Mucosa of descending colon (tissue), 3 donors: ENCODE measurements at regions not wholly inside any gene's neighbourhood (a gene's known extent, or its start where the extent isn't known, plus 50 kb on each side); places are given as distances from the start of the nearest gene placed in this dataset.

Source experiments
- ATAC-seq: fragments of 200-7000 bp; cut with Tn5 transposase; one replicate; pipeline ENCODE4 v1.9.1; 2020; ENCODE audit warnings: mild to moderate bottlenecking, moderate library complexity
- DNase-seq, 3 donors: peaks; one replicate each; pipeline ENCODE4 v3.0.0-alpha.2; 2020
- H3K36me3 ChIP-seq: fragments of 200-600 bp; one replicate; pipeline ENCODE4 v1.8.0; 2021; ENCODE audit warnings: low read depth, mild to moderate bottlenecking
- H3K4me1 ChIP-seq: fragments of 200-600 bp; one replicate; pipeline ENCODE4 v1.8.0; 2021; ENCODE audit warnings: low read depth, mild to moderate bottlenecking
- H3K4me3 ChIP-seq: fragments of 200-600 bp; one replicate; pipeline ENCODE4 v1.8.0; 2021; ENCODE audit warnings: mild to moderate bottlenecking
- H3K9me3 ChIP-seq: fragments of 200-600 bp; one replicate; pipeline ENCODE4 v1.8.0; 2021; ENCODE audit warnings: mild to moderate bottlenecking
- intact Hi-C, 2 donors: fragments of 100-400 bp; cut with DNase I in 1 of 2; cut with micrococcal nuclease in 1 of 2; formaldehyde crosslinking; loops; one replicate each; pipeline versions ENCODE4 v1.11.0 to v1.11.1; 2022; cut with DNase I, micrococcal nuclease
- TF ChIP-seq, protein P1 (sequence below): fragments of 200-600 bp; IDR thresholded peaks from one replicate; pipeline ENCODE4 v1.8.0; 2022; ENCODE audit warnings: antibody characterized with exemption, mild to moderate bottlenecking
- donor health status: DM: no; HTN: no; CAD: no; lungs with moderate emphysema.
- donor health status: DM: no; HTN: no; CAD: no.
- donor health status: DM: no; HTN: yes; CAD: no.

DNA sequence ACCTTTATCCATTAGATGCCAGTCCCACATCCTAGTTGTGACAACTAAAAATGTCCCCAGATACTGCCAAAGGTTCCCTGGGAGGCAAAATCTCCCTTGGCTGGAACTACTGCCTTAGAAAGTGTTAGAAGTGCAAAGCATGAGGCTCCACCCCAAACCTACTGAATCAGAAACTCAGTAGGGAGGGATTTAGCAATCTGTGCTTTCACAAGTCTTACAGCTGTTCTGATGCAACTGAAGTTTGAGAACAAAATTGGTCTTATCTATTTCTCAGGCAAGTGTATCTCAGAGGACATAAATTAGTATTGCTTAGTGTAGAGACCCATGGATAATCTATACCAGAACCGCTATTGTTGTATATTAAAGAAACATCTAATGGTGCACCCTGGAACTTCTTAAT is 70.2 kb downstream of the CLDN1 start:
- DNase-seq (no peak), ATAC-seq (no peak)
- TF ChIP-seq, protein P1, sequence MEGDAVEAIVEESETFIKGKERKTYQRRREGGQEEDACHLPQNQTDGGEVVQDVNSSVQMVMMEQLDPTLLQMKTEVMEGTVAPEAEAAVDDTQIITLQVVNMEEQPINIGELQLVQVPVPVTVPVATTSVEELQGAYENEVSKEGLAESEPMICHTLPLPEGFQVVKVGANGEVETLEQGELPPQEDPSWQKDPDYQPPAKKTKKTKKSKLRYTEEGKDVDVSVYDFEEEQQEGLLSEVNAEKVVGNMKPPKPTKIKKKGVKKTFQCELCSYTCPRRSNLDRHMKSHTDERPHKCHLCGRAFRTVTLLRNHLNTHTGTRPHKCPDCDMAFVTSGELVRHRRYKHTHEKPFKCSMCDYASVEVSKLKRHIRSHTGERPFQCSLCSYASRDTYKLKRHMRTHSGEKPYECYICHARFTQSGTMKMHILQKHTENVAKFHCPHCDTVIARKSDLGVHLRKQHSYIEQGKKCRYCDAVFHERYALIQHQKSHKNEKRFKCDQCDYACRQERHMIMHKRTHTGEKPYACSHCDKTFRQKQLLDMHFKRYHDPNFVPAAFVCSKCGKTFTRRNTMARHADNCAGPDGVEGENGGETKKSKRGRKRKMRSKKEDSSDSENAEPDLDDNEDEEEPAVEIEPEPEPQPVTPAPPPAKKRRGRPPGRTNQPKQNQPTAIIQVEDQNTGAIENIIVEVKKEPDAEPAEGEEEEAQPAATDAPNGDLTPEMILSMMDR: no peak
- Histone ChIP-seq H3K4me3 (no peak overlapping the region), H3K36me3 (no peaks in the 10 kb centered on the region), H3K4me1 (no peaks in the 10 kb centered on the region), H3K9me3 (no peaks in the 10 kb centered on the region)
- intact Hi-C loops: no loop called here

DNA sequence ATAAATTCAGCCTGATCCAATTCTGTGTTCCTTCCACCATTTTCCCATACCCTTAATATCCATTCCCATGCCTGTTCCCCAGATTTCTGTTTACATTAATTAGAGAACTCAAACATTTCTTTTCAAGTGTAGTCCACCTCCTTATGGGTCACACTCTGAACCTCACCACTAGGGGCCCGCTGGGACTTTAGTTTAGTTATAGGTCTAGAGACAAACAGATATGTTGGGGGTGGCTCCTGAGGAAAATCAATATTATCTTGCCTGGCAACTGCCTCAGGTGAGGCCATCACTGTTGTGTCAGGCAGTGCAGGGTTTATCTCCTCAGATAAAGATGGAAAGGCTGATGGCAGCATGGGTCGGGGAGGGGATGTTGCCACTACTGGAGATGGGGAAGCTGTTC is 72.8 kb downstream of the CLDN1 start:
- Histone ChIP-seq H3K9me3 (peaks cover 6% of the 10 kb centered on the region), H3K4me3 (no peak overlapping the region), H3K4me1 (no peaks in the 10 kb centered on the region), H3K36me3 (no peaks in the 10 kb centered on the region)
- TF ChIP-seq, protein P1: no peak
- DNase-seq (no peak), ATAC-seq (no peak)
- intact Hi-C loops: no loop called here

DNA sequence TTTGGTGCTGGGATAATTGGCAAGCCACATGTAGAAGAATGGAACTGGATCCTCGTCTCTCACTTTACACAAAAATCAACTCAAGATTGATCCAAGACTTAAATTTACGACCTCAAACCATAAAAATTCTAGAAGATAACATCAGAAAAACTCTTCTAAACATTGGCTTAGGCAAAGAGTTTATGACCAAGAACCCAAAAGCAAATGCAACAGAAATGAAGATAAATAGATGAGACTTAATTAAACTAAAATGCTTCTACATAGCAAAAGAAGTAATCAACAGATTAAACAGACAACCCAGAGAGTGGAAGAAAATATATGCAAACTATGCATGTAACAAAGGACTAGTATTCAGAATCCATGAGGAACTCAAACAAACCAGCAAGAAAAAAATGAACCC is 80.1 kb downstream of the CLDN1 start:
- no peak for ATAC-seq
- peaks cover 12% of the 10 kb centered on the region for H3K9me3 ChIP-seq
- no peaks in the 10 kb centered on the region for H3K36me3 ChIP-seq
- DNase-seq: no peak
- no peaks in the 10 kb centered on the region for H3K4me1 ChIP-seq
- TF ChIP-seq, protein P1: no peak
- no peak overlapping the region for H3K4me3 ChIP-seq
- intact Hi-C loops: no loop called here

DNA sequence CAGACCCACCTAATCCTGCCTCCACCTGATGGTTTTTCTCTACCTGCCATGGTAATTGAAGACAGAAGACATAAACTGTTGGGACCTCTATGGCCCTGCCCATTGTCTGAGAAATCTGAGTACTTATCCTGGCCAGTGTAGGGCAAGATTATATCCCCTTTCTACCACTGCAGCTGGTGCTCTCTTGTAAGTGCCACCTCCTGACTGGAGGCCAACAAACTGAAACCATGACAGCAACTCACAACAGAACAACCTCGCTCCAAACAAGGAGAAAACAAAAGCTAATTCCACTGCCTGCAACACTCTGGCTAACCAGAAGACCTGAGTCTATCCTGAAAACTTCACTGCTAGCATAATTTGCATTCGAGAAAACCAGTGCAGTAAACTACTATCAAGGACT is 82.9 kb downstream of the CLDN1 start:
- intact Hi-C loops: no loop called here
- no peaks in the 10 kb centered on the region for H3K4me1 ChIP-seq
- DNase-seq (no peak), ATAC-seq (no peak)
- TF ChIP-seq, protein P1: no peak
- H3K9me3 ChIP-seq: peaks cover 7% of the 10 kb centered on the region
- H3K36me3 ChIP-seq: no peaks in the 10 kb centered on the region
- no peak overlapping the region for H3K4me3 ChIP-seq

DNA sequence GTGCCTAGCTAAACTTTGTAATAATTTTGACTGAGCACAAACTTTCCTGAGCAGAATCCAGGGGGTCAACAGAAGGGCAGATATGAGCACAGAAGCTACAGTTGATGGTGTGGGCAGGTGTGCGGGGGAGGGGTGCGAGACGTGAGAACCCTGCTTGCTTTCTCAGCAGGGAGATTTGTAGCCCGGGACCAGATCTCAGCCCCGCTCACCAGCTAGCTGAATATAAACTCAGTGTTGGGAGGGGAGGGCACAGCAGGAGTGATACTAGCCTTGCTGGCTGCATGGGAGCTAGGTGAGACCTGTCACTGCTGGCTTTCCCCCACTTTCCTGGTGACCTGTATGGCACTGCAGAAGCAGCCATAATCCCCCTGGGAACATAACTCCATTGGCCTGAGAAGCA is 83.4 kb downstream of the CLDN1 start:
- ATAC-seq (no peak), DNase-seq (no peak)
- Histone ChIP-seq H3K9me3 (peaks cover 7% of the 10 kb centered on the region), H3K4me3 (no peak overlapping the region), H3K36me3 (no peaks in the 10 kb centered on the region), H3K4me1 (no peaks in the 10 kb centered on the region)
- intact Hi-C loops: no loop called here
- TF ChIP-seq, protein P1: no peak

DNA sequence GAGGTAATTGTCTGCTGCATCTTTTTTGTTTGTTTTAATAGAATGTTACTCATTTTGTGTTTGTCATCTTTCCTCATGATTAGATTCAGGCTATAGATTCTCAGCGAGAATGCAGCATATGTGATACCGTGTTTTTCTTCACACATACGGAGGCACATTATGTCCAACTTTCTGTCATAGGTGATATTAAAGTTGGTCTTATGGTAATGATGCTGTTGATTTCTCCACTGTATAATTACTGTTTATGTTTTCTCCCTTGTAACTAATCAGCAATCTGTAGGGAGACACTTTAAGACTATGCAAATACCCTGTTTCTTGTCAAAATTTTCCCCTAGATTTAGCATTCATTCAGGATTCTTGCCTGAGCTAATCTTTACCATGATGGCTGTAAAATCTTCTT is 87.6 kb downstream of the CLDN1 start:
- intact Hi-C loops: no loop called here
- ATAC-seq (no peak), DNase-seq (no peak)

More for the DNA sequence above, 87.6 kb downstream of the CLDN1 start:
- Histone ChIP-seq H3K4me1 (no peaks in the 10 kb centered on the region), H3K9me3 (no peaks in the 10 kb centered on the region), H3K4me3 (no peak overlapping the region), H3K36me3 (no peaks in the 10 kb centered on the region)
- TF ChIP-seq, protein P1: no peak
